Left lobe of liver (tissue), 2 donors: ENCODE measurements at regions not wholly inside any gene's neighbourhood (a gene's known extent, or its start where the extent isn't known, plus 50 kb on each side); places are given as distances from the start of the nearest gene placed in this dataset.
"Not testable (repeated sequence)": the region's sequence is repeated elsewhere in the genome, so short reads cannot be mapped to it uniquely, and the experiment has no call there.

ENCODE experiments used
- ATAC-seq: fragments of 200-7000 bp; cut with Tn5 transposase; one replicate; pipeline ENCODE4 v1.9.1; 2020; ENCODE audit warnings: mild to moderate bottlenecking, moderate library complexity
- DNase-seq: peaks from one replicate; pipeline ENCODE4 v3.0.0-alpha.2; 2020; ENCODE audit warnings: low spot score
- donor health status: DM: no; HTN: no; CAD: no; lungs with moderate emphysema.
- donor health status: DM: no; HTN: yes; CAD: no.

DNA sequence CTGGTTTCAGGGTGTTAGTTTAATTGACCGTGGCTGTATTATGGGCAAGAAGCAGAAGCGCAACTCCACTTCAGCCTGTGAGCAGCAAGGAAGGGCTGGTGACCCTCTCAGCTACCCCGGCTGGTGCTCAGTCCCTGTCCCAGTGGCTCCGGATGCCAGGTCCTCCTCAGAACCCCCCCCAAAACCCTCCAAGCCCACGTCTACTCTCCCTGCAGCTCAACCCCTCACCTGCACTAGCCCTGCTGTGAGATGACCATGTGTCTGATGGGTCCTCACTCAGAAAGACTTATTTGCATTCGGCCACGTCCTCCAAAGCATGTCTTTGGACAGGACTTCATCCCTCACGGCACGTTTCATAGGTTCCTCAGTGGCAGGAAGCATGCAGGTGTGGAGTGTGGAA, 119.7 kb upstream of the ALKAL2 start:
- DNase-seq (no peak), ATAC-seq (no peak)

GRCh38 chr2:406876-407275, 119.0 kb upstream of the ALKAL2 start:
- DNase-seq, result no peak
- no peak for ATAC-seq

DNA sequence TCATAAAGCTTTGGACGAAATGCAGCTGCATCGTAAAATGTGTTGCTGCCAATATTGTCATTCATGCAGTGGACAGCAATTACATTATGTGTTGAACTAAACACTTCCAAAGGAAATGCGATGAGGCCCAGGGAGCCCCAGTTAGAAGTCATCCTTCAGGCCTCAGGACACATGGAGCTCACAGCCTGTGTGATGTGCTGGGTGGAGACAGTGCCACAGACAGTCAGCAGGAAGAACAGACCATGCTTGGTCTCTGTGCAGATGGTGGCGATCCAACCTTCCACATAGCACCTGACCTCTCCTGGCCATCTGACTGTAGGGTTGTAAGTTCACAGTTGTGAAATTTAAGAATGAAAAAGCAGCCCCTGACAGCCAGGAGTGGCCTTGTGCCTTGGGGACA, 118.3 kb upstream of the ALKAL2 start:
- DNase-seq, result no peak
- no peak for ATAC-seq

GRCh38 chr2:404581-404980, 116.7 kb upstream of the ALKAL2 start:
- DNase-seq (no peak), ATAC-seq (no peak)

DNA sequence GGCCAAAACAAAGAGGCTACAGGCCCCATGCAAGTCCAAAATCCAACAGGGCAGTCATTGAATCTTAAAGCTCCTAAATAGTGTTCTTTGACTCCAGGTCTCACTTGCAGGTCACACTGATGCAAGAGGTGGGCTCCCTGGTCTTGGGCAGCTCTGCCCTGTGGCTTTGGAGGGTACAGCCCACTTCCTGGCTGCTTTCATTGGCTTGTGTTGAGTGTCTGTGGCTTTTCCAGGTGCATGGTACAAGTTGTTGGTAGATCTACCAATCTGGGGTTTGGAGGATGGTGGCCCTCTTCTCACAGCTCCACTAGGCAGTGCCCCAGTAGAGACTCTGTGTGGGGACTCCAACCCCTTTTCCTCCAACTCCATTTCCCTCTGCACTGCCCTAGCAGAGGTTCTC, 115.8 kb upstream of the ALKAL2 start:
- ATAC-seq (no peak), DNase-seq (no peak)

DNA sequence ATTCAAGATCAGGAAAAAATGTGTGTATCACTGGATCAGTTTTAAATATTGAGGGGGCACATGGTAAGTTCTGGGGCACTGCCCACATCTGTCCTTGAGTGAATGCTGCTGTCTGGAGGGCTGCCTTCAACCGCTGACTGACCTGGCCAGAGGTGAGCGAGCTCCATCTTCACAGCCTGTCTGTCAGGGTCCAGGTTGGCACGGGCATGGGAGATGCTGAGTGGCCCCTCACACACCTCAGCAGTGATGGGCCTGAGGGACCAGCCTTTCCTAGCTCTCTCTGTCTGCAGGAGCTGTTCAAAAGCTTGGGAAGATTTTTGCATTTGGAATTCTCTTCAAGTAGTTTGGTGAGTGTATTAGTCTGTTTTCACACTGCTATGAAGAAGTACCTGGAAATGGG, 114.8 kb upstream of the ALKAL2 start:
- DNase-seq (no peak), ATAC-seq (no peak)

- no peak for ATAC-seq
- no peak for DNase-seq
Measured at GRCh38 chr2:402206-402605, 114.3 kb upstream of the ALKAL2 start.

DNA sequence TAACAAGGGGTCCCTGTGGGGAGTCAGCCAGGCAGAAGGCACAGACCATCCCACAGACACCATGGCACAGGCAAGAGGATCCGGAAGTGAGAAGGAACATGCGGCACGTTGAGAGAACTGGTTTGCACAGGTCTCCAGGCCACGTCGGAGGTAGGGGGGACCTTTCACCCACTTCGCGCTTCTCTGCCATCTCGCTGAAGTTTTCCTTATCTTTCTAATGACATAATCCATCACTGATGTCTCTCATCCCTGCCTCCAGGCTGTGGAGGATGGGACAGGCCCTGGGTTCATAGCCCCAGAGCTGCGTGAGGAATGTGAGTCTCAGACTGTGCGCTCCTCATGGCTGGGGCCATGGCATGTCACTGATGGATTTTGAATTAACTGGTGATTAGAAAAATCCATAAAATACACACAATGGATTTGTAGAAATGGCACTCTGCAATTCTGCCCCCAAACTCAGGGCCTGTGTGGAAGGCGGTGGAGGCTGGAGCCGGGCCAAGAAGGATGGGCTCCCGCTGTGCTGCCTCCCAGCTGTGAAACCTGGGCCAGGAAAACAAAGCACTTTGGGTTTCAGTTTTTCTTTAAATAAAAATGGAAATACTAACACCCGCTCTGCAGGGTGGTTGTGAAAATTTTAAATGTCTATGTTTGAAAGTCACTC, 113.3 kb upstream of the ALKAL2 start:
- DNase-seq (no peak), ATAC-seq (no peak)

GRCh38 chr2:397926-398325, 110.0 kb upstream of the ALKAL2 start:
- DNase-seq (no peak), ATAC-seq (no peak)

DNA sequence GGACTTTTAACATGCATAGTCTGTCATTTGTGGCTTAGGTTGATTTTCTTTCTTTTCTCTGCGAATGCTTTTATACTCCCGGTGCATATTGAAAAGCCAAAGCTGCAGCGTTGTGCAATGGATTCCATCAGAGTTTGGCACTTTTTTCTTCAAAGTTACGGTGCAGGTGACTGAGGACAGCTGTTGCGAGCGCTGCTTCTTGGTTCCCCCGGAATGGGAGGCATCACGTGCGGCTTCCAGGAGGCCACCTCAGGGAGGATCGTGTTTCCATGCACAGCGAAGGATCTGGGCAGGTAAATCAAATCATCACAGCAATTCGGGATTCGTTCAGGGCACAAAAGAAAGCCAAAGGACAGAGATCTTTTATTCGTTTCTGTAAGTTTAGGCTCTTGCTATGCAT, 109.6 kb upstream of the ALKAL2 start:
- ATAC-seq, result no peak
- no peak for DNase-seq

GRCh38 chr2:396903-397302, 109.0 kb upstream of the ALKAL2 start:
- DNase-seq (no peak), ATAC-seq (no peak)

DNA sequence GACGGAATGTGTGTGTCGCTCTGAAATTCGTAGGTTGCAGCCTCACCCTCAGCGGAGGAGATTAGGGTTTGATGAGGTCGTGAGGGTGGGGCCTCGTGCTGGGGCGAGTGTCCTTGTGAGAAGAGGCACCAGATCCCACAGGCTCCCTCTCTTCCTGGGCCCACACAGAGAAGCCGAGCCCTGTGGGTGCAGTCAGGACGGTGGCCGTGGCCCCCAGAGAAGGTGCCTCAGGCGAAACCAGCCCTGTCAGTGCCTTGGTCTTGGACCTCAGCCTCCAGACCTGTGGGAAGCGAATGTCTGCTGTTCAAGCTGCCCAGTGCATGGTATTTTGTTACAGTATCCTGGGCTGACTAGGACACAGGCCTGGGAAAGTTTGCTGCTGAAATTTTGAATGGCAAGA, 108.0 kb upstream of the ALKAL2 start:
- DNase-seq (no peak), ATAC-seq (no peak)

DNA sequence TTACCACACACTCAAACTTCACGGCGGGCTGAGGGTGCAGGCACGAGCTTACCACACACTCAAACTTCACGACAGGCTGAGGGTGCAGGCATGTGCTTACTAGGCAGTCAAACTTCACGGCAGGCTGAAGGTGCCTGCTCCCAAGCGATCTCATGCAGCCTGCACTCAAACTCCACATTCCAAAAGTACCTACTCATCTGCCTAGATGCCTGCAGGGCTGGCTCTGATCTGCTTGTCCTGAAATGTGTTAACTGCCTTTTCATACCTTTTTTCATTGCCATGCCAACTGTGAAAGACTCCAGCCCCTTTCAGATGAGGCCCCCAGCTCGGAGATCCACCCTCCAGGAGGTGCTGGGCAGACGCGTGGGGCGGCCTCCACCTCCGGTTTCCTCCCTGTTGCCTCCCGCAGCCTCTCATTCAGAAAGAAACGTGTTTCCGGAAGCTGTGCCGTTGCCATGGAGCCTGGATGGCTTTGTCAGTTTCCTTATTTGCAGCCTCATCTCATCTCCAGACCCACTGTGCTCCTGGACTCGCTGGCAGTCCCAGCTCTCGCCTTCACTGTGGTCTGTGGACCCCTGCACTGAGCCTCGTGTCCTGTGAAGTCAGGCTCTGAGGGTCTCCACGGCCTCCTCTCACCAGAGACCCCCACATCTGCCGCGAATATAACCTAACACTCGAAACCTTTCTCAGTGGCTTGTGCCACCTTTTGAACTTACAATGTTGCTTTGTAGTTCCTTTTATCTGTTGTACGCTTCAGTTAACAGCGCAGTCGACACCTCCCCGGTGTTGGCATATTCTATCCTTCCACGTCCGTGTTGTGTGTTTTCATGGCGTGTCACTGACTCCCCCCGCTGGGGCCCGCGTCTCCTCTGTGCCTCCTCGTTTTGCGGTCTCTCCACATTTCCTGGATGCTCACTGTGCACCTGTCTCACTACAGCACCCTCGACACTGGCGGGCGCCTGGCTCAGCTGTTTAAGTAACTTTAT, 106.1 kb upstream of the ALKAL2 start:
- ATAC-seq (no peak), DNase-seq (no peak)

GRCh38 chr2:392926-393280, 105.0 kb upstream of the ALKAL2 start:
- ATAC-seq, result no peak
- no peak for DNase-seq

- DNase-seq, result no peak
- ATAC-seq, result no peak
Measured at GRCh38 chr2:392181-392925, 104.5 kb upstream of the ALKAL2 start.

DNA sequence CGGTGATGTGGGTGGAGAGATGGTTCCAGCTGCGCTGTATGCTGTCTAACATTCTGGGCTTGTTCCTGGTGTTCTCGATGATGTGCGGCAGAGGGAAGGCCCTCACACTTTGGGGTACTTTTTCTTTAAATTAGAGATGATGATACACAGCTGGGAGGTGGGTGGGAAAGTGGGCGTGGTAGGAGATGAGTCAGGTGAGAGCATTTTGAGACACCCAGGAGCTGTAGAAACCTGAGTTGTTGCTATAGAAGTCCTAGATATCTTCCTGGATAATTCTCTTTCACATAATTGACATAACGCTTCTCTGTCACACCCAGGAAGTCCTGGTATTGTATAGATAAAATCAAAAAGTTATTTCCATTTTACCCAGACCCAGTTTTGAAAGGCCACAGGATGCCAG, 103.8 kb upstream of the ALKAL2 start:
- no peak for ATAC-seq
- no peak for DNase-seq

- DNase-seq, result no peak
- no peak for ATAC-seq
Measured at GRCh38 chr2:390959-391358, 103.1 kb upstream of the ALKAL2 start.

GRCh38 chr2:389985-390384, 102.1 kb upstream of the ALKAL2 start:
- not testable (repeated sequence) for ATAC-seq, DNase-seq

DNA sequence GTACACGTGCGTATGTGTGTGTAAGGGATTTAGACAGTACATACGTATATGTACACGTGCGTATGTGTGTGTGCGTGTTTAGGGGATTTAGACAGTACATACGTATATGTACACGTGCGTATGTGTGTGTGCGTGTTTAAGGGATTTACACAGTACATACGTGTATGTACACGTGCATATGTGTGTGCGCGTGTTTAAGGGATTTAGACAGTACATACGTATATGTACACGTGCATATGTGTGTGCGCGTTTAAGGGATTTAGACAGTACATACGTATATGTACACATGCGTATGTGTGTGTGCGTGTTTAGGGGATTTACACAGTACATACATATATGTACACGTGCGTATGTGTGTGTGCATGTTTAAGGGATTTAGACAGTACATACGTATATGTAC, 100.9 kb upstream of the ALKAL2 start:
- not testable (repeated sequence) for DNase-seq, ATAC-seq

DNA sequence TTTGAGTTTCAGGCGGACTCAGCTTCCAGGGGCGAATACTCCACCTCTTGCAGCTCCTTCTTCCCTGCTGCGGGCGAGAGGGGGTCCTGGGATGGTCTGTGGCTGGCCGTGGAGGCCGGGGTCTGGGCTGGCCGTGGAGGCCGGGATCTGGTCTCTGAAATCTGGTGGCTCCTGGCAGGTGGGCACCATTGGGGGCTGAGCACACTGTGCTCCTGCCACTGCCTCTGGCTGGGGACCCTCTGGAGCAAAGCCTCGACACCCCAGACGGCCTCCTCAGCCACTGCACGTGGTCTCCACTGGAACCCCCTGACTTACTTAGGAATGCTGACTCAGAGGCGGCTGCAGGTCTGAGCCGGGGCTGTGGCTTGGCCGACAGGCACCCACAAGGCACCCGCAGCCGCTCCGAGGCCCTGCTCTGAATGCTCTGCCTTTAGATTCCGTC, 100.1 kb upstream of the ALKAL2 start:
- no peak for DNase-seq
- no peak for ATAC-seq

GRCh38 chr2:386406-387103, 98.7 kb upstream of the ALKAL2 start:
- DNase-seq, result no peak
- no peak for ATAC-seq
